Astrocyte of the spinal cord (primary cell): ENCODE measurements at regions not wholly inside any gene's neighbourhood (a gene's known extent, or its start where the extent isn't known, plus 50 kb on each side); places are given as distances from the start of the nearest gene placed in this dataset.

Source experiments
- DNase-seq: peaks from one replicate; pipeline ENCODE4 v3.0.0; 2011; ENCODE audit warnings: low read depth, low spot score
- H3K4me3 ChIP-seq: 2 replicates; pipeline ENCODE4 v1.5.1; 2011; ENCODE audit warnings: low read depth, mild to moderate bottlenecking, low read length, moderate library complexity
- CTCF ChIP-seq: IDR thresholded peaks from 2 replicates; pipeline ENCODE4 v1.5.1; 2012; ENCODE audit warnings: low read depth, mild to moderate bottlenecking, low read length, inconsistent platforms
- in situ Hi-C: cut with HindIII; loops from 2 replicates; pipeline ENCODE4 v1.10.0; 2017; ENCODE audit warnings: low sequenced_read_pairs

GRCh38 chr5:116685069-116685468 is 110.4 kb upstream of the SEMA6A start:
- in situ Hi-C loops: no loop called here
- no peak for DNase-seq
- no peak overlapping the region for H3K4me3 ChIP-seq
- TF ChIP-seq CTCF: no peak

GRCh38 chr5:116681334-116682013 is 106.9 kb upstream of the SEMA6A start:
- TF ChIP-seq CTCF: no peak
- no peak for DNase-seq
- in situ Hi-C loops: no loop called here
- no peak overlapping the region for H3K4me3 ChIP-seq

- H3K4me3 ChIP-seq: no peak overlapping the region
- no peak for DNase-seq
- TF ChIP-seq CTCF: no peak
- in situ Hi-C loops: no loop called here
Measured at GRCh38 chr5:116675626-116675910, 100.9 kb upstream of the SEMA6A start.

GRCh38 chr5:116674881-116675625 is 100.4 kb upstream of the SEMA6A start:
- no peak overlapping the region for H3K4me3 ChIP-seq
- in situ Hi-C loops: no loop called here
- TF ChIP-seq CTCF: no peak
- DNase-seq: no peak

- DNase-seq: no peak
- no peak overlapping the region for H3K4me3 ChIP-seq
- in situ Hi-C loops: no loop called here
- no peak for TF ChIP-seq CTCF
Measured at GRCh38 chr5:116673453-116673852, 98.8 kb upstream of the SEMA6A start.

- no peak for TF ChIP-seq CTCF
- H3K4me3 ChIP-seq: no peak overlapping the region
- in situ Hi-C loops: no loop called here
- DNase-seq: no peak
Measured at GRCh38 chr5:116672203-116672602, 97.6 kb upstream of the SEMA6A start.
